CD4-positive, alpha-beta T cell treated with Interleukin-17A for 4 hours (primary cell): ENCODE measurements at regions not wholly inside any gene's neighbourhood (a gene's known extent, or its start where the extent isn't known, plus 50 kb on each side); places are given as distances from the start of the nearest gene placed in this dataset.

Experiments used
- DNase-seq: peaks from one replicate; pipeline ENCODE4 v3.0.0-alpha.2; 2020; ENCODE audit warnings: mixed read lengths

DNA sequence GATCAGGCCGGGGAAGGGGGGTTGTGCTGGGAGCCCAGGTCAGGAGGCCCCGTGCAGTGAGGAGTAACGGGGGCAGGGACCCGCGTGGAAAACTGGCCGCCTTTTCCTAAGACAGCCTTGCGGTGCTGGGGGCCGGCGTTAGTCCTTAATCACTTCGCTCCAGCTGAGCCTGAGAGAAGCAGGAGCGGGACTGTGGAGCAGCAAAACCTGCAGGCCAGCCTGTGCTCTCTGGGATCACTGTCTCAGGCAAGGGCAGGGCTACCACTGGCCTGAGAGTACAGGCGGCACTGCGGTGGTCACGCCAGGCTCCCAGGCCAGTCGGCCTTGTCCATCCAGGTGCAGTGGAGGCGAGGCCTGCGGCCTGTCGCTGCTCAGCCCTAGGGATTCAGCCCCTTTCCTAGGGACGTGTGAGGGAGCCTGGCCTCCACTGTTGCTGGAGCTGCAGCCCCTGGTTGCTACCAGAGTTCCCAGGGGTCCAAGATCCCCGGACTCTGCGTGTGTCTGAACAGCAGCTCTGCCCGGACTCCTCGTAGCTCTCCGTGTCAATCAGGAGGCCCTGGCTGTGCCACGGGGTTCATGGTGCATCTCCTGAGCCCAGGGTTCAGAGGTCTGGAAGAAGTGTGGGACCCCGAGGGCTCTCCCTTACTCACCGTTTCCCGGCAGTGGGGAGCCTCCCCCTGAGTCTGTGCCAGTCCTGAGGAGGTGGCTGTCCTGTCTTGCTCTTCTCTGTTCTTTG lies 2141.7 kb upstream of the TENM3 start:
- DNase-seq = no peak

DNA sequence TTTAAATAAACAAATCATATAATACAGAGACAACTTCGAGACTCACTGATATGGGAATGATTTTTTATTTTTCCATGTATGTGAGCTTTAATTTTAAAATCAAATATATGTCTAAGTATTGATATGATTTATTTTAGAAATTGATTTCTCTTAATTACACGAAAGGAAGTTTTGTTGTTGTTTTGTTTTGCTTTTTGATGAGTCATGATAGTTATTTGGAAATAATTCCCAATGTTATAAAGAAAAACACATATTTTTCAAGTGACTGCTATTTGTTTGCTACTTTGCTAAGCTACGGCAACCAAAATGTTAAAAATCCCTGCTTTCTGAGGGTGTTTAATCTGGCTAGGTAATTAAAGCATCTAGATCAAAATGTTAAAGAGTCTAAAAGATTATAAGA lies 2139.4 kb upstream of the TENM3 start:
- no peak for DNase-seq

DNA sequence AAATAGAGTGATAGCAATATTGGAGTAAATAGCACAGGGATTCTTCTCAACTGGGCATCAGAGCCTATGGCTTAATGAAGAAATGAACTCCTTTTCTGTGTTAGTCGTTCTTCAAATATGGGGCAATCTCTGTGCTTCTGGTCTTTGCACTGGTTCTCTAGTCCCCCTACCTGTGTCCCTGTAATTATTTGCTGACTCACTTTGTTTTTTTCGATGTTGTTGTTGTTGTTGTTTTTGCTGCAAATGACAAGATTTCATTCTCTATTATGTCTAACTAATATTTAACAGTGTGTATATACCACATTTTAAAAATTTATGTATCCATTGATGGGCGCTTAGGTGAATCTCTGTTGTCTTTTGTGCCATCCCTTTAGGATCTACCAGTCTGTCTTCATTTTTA lies 2137.8 kb upstream of the TENM3 start:
- no peak for DNase-seq

DNA sequence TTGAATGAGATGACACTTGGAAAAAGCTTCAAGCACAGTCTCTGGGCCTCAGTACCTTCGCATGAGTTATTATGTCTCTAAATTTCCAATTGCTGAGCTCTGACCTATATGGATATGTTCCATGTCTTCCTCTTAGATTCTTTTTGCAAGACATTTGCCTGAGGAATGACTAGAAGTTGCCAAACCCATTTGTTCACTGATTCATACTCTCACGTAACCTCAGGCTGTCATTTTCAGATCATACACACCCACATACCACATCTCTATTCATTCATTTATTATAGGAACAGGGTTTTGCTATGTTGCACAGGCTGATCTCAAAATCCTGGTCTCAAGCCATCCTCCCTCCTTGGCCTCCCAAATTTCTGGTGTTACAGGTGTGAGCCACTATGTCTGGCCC lies 2137.1 kb upstream of the TENM3 start:
- no peak for DNase-seq

DNA sequence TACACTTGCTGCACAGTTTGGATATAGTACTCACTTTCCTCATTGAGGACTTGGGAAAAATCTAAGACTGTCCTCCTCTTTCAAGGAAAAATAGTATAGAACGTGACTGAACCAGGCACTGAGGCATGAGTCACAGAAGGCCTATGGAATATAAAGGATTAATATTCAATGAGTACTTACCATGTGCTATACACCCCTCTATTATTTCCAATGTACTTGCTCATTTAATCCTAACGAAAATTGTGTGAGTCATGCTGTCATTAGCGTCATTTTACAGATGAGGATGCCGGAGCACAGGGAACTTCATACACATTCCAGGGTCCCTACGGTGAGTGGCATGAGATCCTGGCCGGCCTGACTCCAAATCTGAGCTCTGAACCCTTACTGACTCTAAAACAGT lies 2136.2 kb upstream of the TENM3 start:
- no peak for DNase-seq

DNA sequence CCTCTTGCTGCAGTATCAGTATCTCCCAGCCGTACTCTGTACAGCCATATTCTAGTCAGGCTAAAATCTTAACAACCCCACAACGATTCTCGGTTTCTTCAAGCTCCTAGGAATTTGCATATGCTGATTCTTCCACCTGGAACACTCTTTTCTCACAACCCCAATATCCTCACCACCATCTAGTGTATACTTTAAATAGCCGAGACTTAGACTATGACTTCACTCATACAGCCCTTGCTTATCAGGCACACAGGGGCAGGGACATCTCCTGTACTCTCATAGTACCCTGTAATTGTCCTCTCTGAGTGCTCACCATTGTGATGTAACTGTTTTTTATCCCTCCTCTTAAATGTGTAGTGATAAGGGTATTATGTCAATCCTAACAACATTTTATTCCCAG lies 2126.4 kb upstream of the TENM3 start:
- DNase-seq = no peak

DNA sequence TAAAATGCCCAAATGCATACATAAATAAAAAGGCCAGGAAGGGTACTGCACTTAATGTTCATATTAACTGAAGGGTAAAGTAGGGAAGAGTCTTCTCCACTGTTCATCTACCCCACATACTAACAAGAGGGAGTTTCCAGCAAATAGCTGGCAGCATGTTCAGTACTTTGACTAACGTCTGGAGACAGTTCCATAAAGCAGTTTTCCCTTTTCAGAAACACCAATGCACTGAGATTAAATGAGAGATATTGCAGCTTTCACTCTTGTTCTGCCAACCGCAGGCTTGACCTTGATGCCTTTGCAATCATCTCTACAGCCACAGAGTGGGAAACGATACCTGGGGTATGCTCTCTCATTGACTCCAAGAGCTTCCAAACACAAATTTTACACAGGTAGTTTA lies 2123.1 kb upstream of the TENM3 start:
- no peak for DNase-seq

DNA sequence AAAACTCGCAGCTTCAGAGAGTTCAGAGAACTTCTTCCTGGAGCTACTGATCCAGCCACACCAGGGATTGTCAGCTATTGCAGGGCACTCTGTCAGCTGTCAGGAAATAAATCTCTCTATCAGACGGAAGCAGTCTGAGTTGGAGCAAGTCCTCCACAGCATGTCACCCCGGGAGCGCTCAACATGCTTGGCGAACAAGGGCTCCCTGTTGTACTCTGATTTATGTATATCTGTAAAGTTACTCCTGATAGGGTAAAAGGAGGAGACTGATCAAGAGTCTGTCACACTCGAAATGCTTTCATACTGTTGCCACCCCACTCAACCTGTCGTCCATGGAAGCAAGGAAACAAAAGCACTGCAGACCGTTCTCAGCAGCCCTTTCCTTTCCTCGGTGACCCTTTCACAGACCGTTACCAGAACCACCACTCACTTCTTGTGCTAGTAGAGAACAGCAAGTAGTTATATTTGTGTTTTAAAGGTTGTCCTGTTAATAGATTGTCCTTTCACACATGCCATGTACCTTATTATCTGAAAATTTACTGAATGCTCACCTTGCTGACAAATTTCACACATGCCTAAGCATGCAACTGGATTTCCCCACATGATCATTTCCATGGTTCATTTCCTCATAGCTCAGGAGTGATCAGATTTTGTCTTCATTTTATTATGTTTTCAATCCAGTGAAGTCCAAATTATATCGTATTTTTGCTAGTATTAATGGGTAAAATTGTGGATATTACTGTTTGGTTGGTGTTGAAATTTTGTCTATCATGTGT lies 2108.9 kb upstream of the TENM3 start:
- no peak for DNase-seq

DNA sequence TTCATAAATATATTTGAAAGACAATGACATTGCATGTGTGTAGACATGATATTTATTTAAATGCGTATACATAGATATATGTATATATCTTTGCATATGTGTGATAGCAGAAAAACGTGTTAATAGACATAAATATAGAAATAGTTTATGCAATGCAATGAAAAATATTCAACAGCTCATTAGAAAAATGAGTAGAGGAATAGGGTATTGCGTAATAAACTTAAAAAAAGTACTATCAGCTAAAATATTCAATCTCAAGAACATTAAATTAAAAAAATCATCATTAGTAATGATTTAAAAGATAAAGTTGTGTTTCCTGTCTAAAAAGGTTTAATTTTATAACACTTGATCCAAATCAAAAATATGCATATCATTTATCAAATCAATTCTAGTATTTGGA lies 2101.5 kb upstream of the TENM3 start:
- no peak for DNase-seq

DNA sequence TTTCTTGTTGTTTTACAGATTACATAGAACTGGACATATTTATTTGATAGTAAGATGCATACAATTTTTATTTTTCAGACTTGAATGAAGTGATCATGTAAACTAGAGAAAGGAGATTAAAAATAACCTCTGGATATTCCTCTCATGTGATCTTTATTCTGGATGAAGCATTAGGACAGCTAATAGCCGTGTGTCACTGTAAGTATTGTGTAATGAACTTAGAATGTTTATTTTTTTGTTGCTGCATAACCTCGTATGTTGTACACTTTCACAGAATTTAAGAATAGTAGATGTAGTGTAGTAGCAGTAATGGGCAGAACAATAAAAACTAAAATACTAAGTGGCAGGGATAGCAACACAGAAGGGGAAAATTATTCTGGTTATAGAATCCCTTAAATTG lies 2094.5 kb upstream of the TENM3 start:
- DNase-seq = no peak

DNA sequence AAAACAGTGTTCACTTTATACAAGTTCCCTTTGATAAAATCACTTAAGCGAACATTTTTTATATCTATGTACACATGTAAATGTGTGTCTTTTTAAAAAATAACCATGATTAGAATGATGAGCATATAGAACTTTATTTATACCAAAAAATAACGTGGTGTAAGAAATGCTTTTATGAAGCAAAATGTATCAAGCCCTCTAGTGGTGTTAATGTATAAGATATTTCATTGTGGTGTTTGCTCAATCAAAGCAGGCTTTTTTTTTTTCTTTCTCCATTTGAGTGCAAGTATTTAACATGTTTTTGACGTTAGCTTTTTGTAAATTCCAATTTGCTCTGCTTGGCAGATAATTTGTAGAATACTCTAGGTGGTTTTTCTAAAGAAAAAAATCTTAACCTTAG lies 2092.4 kb upstream of the TENM3 start:
- DNase-seq = no peak

DNA sequence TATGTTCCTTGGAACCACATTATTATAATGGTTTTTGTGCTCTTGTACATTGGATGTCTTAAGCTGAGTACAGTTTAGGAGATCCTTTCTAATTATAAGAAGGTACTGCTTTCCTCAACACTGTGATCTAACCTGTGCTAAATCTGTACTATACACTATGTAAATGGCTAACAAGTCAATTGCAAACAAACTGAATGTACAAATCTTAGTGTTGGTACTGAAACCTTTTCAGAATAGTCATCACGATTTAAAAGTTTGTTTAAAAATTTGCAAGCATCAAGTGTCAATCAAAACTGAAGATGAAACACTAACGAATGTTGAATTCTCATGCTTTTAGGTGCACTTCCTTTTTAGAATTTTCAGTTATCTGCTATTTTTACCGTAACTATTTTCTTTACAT lies 2090.4 kb upstream of the TENM3 start:
- DNase-seq = no peak

DNA sequence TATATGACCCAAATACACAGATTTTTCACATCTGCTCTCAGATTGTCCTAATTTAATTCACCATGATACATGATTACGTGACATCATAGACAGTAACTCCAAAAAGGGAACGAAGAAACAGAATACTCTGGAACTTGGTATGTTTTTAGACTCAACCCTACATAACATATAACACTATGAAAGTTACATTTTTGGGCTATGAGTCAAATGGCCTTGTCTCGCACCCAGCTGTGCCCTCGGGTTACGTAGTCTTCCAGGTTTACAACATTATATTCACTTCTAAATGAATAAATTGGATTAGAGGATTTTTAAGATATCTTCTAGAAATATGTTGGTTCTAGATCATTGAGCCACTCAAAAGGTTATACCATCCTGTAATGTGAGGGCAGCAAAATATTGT lies 2089.6 kb upstream of the TENM3 start:
- DNase-seq = no peak

DNA sequence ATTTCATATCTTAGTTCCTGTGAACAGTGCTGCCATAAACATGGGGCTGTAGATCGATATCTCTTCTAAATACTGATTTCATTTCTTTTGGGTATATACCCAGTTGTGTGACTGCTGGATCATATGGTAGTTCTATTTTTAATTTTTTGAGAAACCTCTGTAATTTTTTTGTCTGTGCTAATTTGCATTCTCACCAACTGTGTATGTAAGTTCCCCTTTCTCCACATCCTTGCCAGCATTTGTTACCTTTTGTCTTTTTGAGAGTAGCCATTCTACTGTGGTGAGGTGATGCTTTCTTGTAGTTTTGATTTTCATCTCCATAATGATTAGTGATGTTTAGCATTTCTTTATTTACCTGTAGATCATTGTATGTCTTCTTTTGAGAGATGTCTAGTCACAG lies 2086.5 kb upstream of the TENM3 start:
- no peak for DNase-seq

DNA sequence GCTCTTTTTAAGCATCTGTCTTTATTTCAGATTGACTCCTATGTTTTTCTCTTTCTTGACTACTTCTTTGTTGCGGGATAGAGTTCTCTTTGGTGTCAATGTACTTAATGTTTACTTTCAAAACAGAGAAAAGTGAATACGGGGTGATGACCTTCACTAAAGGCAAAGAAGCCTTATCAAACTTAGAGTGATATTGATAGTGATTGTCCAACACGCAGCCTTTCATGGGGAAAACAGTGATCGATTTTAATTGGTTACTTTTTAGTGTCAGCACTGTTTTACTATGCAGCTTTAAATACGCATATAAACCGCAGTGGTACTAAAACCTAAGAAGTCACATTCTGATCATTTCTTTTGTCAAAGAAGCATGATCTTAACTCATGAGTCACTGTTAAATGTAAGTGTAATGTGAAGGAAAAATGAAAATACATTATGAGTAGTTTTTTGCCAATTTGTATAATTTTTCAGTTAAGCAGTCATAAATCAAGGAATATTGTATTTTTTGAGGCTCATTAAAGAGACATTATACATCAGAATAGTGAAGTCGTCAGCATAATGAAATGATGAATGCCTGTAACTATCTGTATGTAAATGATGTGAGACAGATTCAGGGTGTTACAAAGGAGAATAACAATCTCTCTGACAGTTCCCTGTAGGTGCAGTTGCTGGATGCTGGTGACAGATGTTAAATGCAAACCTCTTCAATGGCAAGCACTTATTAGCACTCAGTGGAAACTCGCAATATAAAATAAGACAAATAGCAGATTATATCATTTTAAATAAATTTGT lies 2082.8 kb upstream of the TENM3 start:
- no peak for DNase-seq

DNA sequence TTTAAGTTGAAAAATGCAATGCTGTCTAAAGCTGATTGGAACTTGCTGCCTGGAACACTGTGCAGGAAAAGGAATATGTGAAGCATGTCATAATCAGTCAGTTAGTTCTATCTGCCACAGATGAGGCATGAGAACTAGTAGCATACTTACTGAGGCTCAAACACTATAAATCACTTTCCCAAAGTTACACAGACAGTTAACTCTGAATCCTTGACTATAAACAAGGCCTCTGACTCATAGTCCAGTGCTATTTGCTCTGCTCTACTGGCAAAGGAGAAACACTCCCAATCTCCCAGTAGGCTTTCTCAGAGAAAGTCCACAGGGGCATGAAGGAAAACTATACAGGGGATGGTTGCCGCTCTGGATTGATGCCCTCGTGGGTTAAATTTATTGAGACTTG lies 2078.4 kb upstream of the TENM3 start:
- DNase-seq = no peak

DNA sequence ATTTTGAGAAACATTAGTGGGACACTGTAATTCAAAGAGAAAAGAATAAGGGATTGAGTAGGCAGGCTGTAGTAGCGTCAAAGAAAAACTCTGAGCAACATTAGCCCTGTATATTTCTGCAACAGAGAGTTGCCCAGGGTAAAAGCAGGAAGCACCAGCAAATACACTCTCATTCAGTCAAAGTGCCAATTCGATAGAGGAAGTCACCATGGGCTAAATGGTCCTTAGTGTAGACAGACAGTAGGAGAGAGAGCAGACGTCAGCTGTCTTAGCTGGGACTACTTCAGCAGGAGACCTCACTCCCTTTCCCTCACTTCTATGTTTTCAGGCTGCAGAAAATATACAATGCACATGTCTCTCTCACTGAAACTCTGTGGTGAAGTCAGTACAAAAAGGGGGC lies 2073.8 kb upstream of the TENM3 start:
- no peak for DNase-seq

DNA sequence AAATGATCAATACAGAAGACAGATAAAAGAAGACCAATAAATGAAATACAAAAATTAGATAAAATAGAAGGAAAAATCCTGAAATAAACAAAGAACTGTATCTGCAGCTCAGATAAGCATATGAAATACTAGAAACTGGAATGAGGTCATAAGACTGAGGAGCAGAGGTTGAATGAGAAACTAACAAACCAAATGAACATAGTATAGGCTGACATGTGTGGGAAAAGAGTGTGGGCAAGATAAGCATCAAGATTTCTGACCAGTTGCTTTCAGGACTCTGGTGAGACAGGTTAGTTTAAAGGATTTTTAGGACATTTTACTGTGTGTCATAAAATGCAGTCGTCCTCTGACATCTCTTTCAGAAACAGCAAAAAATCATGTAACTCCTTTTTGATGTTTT lies 2073.2 kb upstream of the TENM3 start:
- DNase-seq = no peak

DNA sequence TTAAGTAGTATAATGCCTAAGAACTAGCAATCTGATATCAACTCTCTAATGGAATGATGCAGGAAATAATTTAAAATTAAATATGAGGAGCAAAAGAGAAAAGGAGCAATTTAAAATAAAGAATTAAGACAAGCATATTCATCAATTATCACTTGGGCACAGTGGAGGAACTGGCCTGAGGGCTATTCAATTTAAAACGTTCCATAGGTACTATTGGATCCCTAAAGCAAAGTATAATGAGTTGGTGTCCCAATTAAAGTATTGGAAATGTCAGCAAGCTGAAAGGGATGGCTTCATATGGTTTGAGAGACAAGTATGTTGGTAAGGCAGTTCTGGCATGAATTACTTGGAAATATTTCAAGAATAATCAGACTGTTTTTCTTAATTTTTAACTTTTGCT lies 2064.1 kb upstream of the TENM3 start:
- no peak for DNase-seq

DNA sequence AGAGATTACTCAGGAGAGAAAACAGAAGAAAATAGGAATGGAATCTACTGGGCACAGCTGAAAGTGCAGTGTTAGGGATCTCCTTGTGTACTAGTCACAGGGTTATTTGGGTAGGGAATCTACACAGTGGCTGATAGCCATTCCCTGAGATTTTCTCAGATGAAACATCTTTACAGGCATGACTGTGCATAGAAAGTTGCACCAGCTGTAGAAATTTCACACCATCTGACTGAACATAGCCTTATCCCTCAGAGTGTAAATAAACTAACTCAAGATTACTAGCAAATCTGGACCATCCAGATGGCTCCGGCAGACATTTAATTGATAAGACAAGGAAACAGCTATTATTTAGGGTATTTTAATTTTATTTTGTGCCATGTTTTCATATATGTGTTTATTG lies 2053.5 kb upstream of the TENM3 start:
- no peak for DNase-seq

DNA sequence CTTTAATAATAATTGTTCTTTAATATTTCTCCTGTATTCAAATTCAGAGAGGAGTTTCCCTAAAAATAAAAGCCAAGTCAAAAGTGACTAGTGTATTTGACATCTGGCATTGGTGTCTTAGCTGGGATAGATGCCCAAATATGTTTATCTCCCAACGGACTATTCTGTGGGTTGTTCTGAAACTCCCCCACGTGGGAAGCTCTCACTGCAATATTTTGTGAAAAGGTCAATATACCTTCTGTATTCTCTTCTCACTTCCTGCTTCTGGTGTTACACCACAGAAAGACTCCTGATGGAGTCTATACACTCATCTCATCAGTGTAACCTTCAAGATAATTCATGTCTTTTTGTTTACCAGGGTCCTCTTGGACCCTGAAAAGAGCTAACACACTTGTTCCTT lies 2052.8 kb upstream of the TENM3 start:
- no peak for DNase-seq

DNA sequence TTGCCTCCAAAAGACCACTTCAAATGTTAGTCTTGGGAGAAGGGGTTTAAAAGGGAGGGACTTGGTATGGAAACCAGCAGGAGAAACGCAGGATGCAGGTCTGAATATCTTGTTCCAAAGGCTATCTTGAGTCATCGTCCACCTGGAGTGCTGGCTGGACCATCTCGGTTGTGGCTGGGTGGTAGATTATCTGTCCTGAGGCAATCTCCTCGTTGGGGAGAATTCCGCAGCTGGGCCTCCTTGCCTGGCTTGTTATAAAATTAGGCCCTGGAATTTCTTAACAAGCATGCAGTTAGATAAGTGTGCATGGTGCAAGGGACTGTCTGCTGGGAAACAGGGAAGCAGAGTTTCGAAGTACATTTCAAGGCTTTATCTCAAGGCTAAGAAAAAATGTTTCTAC lies 2045.7 kb upstream of the TENM3 start:
- no peak for DNase-seq

DNA sequence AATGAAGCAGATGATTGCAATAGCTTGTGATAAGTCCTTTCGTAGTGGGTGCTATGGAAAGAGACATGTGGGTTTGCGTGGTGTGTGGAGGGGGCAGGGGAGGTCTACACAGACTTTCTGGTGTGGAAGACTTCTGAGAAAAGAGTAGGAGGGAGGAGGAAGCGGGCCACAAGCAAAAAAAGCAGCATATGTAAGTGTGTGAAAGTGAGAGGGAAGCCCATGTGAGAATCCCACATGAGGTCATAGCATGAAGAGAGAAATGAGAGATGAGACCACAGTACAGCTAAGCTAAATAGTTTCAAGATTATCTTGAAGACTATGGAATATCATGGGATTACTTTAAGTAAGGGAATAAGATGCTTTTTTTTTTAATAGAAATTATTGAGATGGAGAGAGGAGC lies 2039.9 kb upstream of the TENM3 start:
- DNase-seq = no peak

DNA sequence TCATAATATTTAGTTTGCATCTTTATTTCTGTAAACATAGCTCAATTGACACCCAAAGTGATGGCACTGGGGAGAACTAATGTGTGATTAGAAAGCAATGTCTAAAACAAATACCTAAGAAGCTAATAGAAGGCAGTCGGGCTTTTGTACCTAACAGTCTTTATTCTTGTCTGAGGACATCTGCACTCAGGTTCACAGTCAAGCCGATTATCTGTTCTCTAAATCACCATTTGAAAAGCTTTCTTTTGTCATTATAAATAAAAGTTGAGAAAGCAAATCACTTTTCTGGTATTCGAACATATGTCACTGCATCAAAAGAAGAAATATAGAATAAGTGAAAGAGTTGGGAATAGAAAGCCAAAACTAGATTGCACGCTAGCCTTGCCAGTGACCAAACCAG lies 2037.9 kb upstream of the TENM3 start:
- DNase-seq = no peak
